GM18519 (cell line): ENCODE measurements at regions not wholly inside any gene's neighbourhood (a gene's known extent, or its start where the extent isn't known, plus 50 kb on each side); places are given as distances from the start of the nearest gene placed in this dataset.

ENCODE experiments used
- ATAC-seq: cut with Tn5 transposase; IDR thresholded peaks from one replicate; pipeline ENCODE4 v1.9.1; 2021; ENCODE audit warnings: mild to moderate bottlenecking, moderate library complexity; ENCODE audit not compliant: unreplicated experiment, low FRiP score

DNA sequence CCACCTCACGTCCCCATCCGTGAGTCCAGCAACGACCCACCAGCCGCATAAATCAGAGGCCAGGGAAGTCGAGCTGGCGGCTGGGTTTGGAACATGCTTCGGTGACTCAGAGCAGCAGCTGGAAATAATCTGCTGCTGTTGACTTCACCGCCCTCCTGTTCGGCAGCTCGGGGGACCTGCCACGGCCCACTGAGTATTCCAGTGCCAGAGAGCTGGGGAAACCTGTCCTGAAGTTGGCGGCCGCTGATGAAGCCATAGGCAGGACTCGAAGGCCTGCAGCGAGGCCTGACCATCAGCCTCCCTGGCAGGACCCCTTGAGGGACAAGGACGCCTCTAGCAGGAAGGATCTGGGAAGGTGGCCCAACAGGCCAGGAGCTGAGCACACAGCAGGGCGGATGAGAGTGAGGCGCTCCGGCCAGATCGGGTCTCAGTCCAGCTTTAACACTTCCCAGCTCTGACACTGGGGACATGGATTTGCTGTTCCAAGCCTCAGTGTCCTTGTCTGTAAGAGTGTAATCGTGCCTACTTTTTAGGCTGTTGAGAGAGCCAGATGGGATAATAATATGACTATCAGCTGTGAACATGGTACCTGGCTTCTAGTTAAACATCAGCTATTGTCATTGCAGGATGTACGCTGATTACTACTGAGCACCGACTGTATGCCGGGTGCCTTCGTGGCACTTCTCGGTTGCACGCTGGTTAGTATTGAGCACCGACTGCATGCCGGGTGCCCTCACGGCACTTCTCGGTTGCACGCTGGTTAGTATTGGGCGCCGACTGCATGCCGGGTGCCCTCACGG, 50.4 kb upstream of the CIBAR2 start:
- no peak for ATAC-seq

DNA sequence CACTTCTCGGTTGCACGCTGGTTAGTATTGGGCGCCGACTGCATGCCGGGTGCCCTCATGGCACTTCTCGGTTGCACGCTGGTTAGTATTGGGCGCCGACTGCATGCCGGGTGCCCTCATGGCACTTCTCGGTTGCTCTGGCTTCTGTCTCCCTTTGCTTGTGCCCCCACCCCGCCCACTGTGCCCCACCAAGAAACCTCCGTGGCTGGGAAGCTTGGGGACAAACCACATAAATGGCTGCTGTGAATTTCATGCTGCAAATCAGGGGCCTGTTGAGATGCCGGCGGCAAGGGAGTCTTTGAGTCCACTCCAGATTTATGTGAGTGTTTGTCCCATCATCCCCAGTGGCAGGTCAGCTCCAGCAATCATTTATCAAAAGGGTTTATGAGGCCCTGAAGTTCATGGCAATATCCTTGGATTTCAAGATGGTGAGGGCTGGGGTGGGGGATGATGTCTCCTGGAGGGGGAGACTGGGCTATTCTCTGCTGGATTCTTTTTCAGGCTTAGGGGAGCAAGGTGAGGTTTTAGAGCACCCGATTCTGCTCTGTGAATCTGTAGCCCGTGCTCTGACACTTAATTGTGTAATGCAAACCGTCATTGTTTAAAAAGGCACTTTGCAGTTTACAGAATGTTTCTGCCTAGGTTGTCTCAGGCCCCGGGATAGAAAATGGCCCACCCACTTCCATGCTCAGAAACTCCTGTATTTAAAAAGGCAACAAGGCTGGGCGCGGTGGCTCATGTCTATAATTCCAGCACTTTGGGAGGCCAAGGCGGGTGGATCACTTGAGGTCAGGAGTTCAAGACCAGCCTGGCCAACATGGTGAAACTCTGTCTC, 51.2 kb upstream of the CIBAR2 start:
- no peak for ATAC-seq

DNA sequence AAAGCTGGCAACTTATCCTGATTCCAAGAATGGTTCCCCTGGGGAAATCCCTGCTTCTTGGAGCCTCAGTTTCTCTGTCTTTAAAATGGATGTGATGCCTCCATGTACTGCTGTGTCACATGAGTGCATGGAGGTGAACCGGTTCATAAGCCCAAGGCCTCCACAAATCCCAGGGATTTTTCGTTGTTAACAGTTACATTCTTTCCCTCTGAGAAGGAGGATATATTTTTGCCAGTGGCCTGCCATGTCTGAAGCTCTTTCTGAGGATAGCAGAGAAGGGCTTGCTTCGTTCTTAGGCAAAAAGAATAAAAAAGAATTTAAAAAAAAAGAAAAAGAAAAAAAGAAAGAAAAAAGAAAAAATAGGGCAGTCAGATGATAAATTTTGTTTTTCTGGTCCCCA, 52.2 kb upstream of the CIBAR2 start:
- no peak for ATAC-seq

DNA sequence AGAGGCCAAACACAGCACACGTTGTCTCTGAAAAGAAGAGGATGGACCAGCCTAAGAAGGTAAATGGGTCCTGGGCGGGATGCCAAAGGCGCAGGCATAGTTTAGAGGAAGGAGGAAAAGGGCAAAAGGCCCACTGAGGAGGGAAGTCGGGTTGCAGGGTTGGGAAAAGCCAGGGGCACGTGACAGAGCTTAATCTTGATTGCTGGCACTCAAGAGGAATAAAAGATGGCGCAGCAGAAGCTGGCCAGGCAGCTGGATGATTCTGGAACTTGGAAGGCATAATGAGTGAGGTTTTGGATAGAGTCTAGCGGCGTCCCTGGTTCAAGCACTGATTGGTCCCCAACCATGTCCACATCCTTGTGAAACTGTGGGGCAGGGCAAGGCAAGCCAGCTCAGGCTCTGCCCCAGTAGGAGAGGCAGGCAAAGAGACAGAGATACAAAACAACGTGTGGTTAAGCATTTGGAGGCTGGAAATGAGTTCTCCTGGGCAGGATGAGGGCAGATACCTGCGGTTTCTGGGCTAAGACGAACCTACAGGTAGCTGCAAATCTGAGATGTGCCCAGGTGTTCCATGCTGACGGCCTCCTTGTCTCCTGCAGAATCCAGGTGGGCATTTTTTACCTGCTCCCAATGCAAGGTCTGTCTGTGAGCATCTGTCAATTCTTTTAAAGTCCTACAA, 52.7 kb upstream of the CIBAR2 start:
- no peak for ATAC-seq

DNA sequence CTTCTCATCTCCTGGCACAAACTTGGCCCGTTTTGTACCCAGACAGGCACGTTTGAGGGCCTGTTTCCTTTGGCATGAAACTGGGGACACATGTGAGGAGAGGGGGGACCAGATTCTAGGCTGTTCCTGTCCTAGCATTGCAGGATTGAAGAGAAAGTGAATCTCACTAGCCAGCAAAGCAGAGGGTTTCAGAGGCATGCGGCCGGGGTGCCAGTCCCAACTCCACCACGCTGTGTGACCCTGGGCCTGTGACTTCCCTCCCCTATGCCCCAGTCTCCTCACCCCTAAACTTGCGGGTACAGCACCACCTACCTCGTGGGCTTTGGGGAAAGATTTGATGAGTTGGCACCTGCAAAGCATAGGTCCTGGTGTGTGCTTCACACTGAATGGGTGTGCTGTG, 53.5 kb upstream of the CIBAR2 start:
- ATAC-seq, result no peak

DNA sequence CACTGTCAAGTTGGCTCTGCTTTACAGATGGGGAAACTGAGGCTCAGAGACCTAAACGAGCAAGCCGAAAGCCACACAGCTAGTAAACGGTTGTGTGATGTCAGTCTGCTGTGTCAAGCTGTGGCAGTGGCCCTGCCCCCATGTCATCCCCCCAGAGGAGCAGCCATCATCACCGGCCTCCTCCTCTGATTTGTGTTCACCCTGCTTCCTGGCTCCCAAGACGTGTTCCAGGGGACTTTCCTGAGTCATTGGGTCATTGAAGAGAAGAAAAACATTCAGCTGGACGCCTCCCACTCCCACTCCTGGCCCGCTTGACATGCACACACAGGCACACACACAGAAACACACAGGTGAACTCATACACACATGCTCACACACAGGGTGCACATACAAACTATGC, 54.0 kb upstream of the CIBAR2 start:
- no peak for ATAC-seq

DNA sequence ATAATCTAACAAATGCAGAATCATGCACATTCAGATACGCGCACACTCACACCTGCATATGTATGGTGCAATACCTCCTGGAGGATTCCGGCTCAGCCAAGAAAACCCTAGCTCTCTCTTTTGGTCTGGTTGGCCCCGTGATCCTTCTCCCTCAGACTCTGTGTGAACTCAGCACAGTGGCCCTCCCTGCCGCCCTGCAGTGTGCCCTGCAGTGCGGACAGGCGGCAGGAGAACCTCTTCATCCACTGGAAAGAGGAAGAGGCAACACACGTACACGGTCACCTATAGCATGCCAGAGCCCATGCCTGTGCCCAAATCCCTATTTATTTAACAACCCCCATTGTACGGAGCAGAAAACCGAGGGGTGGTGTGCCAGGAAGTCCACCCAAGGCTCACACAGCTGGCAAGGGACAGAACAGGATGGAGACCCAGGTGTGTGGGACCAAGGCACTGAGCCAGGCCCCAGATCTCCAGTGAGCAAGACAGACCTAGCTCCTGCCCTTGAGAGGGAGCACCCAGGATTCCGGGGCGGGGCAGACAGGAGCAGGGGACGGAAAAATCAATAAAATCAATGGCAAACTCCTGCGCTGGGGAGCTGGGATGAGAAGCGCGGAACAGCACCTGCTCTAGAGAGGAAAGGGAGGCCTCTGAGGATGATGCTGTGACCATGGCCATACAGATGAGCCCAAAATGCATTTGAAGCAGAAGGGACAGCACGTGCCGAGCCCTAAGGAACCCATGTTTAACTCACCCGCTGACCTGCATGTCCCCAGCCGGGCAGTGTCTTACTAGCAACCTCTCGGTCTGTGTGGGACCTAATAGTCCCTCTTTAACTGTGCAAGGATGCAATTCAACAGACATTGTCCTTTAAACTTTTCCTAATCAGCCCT, 54.7 kb upstream of the CIBAR2 start:
- ATAC-seq, result no peak

DNA sequence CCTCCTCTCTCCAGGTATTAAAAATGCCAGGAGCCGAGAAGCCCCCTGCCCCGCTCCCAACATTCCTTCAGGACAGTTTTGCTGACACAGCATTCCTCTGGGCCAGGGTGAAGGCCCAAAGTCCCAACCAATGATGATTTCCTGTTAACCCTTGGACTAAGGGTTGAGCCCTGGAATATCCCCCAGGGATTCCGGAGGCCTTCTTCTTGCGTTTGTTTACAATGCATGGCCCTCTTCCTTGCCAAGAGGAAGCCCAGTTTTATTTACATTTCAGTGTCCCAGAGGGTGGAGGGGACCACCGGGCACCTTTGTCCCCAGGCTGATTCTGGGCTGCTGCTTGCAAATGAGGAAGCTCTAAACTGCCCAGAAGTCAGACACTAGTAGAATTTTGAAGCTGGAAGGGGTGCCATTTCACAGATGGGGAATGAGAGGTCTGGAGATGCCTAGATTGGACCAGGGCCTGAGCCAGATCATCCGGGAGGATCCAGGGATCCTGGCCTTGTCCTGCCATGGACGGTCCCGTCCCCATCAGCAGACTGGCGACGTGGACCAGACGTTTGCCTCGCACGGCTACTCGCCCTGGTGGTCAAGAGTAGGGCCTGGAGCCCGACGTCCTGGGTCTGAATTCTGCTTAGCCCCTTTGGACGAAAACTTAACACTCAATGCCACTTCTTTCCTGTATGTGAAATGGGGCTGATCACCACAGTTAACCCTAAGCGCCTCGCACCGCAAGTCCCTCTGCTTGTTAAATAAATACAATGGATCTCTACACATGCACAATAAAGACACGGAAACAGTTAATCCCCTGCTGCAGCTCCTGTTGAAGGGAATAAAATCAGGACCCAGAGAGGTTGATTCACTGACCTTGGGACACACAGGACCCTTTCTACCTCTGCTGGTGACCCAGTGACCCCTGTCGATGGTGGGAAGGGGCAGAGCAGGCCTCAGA, 55.6 kb upstream of the CIBAR2 start:
- no peak for ATAC-seq

DNA sequence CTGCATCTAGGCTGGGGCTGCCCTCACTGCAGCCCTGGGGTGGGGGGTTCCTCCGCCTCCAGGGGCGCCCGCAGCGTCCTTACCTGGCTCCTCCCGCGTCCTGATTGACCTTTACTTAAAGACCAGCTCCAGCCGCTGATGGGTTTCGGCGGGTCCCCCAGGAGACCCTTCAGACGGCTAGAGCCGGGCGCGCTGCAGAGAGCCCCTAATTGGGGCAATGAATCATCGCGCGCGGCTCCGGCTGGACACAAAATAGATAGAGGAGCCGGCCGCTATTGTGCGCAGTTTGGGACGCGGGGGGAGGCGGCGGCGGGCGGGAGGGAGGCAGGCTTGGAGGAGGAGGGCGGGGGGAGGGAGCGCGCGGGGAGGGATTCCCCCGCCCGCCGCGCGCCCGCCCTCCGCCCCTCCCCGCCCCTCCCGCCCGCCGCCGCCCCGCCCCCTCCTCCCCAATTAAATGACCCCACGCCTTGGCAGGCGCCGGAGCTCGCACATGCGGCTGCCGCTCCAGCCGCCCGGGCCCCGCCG, 56.5 kb upstream of the CIBAR2 start:
- no peak for ATAC-seq

DNA sequence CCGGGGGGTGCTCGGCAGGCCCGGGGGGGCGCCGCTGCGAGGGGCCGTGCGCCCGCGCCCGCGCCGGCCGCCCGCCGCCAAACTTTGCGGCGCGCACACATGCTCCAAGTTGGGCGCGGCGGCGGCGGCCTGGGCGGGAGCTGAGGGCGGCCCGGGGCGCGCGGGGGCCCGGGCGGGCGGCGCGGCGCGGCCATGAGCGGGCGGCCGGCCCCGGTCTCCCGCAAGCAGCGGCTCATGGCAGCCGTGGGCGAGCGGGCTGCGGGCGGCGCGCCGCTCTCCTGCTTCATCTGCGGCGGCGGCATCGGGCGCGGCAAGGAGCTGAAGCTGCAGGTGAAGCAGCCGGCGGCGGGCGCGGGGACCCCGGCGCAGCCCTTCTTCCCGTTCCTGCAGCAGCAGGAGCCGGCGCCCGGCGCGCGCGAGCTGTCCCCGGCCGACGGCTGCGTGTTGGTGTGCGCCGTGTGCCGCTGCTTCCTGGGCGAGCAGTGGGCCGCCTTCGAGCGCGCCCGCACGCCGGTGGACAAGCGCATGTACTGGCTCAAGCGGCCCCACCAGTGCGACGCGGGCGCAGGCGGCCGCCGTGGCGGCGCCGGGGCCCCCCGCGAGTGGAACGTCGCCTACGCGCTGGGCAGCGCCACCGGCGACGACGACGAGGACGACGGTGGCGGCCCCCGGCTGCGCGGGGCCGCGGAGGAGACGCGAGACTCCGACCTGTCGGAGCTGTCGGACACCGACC, 57.2 kb upstream of the CIBAR2 start:
- no peak for ATAC-seq

DNA sequence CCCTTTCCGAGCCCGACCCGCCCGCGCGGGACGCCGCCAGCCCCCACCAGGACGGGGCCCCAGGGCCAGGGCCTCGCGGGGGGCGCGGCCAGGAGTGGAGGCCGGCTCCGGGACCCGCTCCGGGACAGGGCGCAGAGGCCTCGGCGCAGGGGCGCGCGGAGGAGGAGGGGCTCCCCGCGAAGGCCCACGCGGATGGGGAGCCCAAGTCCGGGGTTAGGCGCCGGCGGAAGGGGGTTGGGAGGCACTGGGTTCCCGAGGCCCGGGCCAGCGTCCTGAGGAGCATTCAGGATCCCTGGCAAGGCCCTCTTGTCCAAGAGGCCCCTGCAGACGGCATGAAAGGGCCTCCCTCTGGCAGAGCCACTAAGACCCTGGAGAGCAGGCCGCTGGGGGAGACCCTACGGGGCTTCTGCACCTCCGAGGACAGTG, 57.8 kb upstream of the CIBAR2 start:
- ATAC-seq, result no peak

DNA sequence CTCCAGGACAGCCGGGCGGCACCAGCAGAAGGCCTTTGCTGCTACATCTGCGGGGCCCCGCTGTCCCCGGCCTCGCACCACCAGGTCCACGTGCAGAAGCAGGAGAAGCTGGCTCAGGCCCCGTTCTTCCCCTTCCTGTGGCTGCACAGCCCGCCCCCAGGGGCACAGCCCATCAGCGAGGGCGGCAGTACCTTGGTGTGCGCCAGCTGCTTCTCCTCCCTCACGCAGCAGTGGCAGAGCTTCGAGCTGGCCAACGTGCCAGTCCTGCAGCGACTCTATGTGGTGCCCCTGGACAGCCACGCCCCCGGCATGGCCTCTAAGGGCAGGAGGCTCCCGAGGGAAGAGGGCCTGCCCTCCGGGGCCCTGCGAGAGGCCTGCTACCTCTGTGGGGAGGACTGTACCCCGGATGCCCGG, 58.3 kb upstream of the CIBAR2 start:
- no peak for ATAC-seq

DNA sequence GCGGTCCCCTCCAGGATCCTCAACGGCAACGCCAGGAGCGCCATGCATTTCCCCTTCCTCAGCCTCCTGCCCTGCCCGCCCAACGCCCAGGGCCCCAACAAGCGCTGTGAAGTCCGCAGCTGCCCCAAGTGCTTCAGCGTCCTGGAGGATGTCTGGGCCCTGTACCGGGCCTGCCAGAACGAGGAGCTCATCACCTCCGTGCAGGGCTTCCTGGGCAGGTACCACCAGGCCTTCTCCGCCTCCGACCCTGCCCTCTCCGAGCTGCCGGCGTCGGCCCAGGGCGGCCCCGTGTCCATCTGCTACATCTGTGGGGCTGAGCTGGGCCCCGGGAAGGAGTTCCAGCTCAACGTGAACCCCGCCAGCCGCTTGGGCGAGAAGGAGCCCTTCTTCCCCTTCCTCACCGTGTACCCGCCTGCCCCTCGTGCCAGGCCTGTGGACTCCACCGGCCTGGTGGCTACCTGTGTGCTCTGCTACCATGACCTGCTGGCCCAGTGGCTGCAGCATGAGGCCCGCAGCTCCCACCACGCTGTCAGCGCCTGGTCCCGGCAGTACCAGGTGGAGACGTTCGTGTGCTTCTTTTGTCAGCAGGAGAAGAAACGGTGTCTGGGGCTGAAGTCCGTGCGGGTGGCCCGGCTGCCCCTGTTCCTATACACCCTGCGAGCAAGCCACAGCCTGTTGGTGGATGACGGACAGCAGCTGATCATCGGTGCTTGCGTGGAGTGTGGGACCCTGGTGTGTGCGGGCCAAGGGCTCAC, 58.9 kb upstream of the CIBAR2 start:
- no peak for ATAC-seq

DNA sequence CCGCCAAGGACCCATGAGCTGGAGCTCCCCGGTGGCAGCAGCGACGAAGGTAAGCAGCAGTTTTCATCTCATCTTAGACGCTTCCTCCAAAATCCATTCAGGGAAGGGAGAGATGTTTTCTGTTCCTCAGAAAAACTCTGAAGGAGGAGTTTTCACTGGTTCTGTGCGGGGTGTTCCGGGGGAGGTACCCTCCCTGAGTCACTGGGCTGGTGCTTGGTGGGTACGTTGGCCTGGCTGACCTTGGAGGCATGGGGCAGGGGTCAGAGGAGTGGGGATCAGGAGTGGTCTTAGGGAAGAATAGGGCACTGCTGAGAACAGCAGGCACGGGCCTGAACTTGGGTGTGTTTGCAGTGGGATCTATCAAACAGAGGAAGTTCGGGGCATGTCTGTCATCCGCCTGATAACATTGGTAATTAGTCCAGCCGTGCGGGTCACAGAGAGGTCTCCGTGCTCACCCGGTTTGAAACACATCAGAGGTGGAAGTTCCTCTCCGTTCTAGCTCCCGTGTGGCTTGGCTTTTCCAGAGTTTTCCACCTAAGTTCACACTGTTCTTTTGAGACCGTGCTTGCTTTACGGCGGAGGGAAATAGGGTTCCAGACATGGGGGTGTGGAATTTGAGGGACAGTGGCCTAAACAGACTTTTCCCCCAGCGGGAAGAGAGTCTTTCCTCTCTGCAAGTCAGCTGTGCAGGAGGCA, 59.6 kb upstream of the CIBAR2 start:
- no peak for ATAC-seq

DNA sequence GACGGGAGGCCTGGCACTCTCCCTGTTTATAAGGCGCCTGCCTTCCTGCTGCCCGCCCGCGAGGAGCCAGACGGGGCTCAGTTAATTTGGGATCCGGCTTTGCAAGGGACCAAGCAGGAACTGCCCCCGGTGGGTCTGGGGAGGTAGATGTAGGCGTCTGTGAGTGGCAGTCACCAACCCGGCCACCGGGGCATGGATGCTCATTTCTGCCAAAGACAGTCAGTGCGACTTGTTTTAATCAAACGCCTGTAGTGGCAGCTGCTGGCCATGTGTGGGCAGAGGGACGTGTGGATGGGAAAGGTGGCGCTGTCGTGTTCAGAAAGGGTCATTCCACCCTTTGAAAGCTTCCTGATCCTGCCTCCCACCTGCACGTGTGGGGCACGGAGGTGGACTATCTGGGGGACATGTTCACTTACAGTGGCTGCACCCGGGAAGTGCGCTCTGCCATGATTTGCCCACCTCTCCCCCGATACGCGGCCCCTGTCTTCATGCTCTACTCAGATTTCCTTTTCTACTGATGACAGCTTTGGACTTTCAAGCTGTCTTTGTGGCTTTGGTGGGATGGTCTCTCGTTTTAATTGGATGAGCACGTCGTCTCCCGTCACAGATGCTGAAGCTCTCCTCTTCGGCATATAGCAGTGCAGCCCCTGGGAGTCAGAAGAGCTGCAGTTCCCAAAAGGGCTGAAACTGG, 60.3 kb upstream of the CIBAR2 start:
- ATAC-seq, result no peak

DNA sequence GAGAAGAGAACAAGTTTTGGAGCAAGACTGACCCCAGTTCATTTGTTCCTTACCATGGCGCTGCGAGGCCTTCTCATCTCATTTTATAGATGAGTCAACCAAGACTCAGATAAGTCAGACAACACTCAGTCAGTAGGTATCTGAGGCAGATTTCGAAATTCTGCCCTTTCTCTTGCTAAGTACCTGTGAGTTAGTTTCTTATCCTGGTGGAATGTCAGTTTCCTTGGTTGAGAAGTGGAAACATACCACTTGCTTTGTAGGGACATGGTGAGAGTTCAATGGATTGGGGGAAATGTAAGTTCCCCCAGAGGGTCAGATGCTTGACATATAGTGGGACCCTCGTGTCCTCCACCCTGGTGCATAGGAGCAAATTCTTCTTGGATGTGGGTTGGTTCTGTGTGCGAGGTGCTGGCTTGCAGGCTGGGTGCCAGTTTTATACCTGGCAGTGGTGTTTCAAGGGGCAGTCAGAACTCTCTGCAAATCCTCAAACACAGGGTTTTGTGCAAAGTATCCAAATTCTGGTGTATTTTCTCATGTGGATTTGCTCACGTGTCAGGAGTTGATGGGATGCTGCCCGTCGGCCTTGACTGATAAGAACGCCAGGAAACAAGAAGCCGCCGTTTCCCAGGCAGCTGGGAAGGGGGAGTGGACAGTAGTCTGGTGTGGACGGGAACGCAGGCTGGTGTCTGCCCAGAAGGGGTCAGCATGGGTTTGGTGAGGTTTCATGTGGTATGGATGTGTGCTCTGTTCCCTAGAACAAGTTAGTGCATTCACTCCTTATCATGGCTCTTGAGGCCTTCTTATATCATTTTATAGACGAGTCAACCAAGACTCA, 61.1 kb upstream of the CIBAR2 start:
- no peak for ATAC-seq
